ENCODE measurements at regions not wholly inside any gene's neighbourhood (a gene's known extent, or its start where the extent isn't known, plus 50 kb on each side); places are given as distances from the start of the nearest gene placed in this dataset.

- no peak for TF ChIP-seq POLR2A (IDR thresholded peaks at IDR 0.05)
- no peak for TF ChIP-seq CTCF (IDR thresholded peaks at IDR 0.05)
- Histone ChIP-seq H3K9me3 (replicated peaks in 1 of 3) (no peaks in the 10 kb centered on the region), H3K4me1 (replicated peaks in 1 of 2) (no peaks in the 10 kb centered on the region), H3K27me3 (no peaks in the 10 kb centered on the region), H3K27ac (no peak overlapping the region), H3K4me3 (no peak overlapping the region), H3K36me3 (replicated peaks in 1 of 2) (no peaks in the 10 kb centered on the region)
- DNase-seq = peak in 1 of 7 donors; percentile 2
- intact Hi-C loops (cut with DNase I) = no loop called here
- 41 to 61% (median 54%) methylated on average over 2 of the region's 2 CpGs for WGBS, 4 donors
Observed at GRCh38 chr5:131068893-131069643, 96.0 kb downstream of the HINT1 start.

GRCh38 chr5:131068076-131068475, 97.0 kb downstream of the HINT1 start:
- DNase-seq = no peak
- H3K36me3 ChIP-seq (replicated peaks in 1 of 2) = no peaks in the 10 kb centered on the region
- no peaks in the 10 kb centered on the region for H3K4me1 ChIP-seq (replicated peaks in 1 of 2)
- TF ChIP-seq CTCF (IDR thresholded peaks at IDR 0.05) = no peak
- TF ChIP-seq POLR2A (IDR thresholded peaks at IDR 0.05) = no peak
- H3K9me3 ChIP-seq (replicated peaks in 1 of 3) = no peaks in the 10 kb centered on the region
- H3K27ac ChIP-seq = no peak overlapping the region
- H3K4me3 ChIP-seq = no peak overlapping the region
- H3K27me3 ChIP-seq = no peaks in the 10 kb centered on the region
- 78 to 85% (median 82%) methylated on average over 3 of the region's 3 CpGs for WGBS, 4 donors
- intact Hi-C loops (cut with DNase I) = no loop called here

GRCh38 chr5:131067636-131068035, 97.4 kb downstream of the HINT1 start:
- 56 to 78% (median 66%) methylated on average over 2 of the region's 2 CpGs for WGBS, 4 donors
- no peak for DNase-seq
- H3K36me3 ChIP-seq (replicated peaks in 1 of 2) = no peaks in the 10 kb centered on the region
- intact Hi-C loops (cut with DNase I) = no loop called here
- H3K27me3 ChIP-seq = no peaks in the 10 kb centered on the region
- H3K27ac ChIP-seq = no peak overlapping the region
- no peak overlapping the region for H3K4me3 ChIP-seq
- no peak for TF ChIP-seq CTCF (IDR thresholded peaks at IDR 0.05)
- no peak for TF ChIP-seq POLR2A (IDR thresholded peaks at IDR 0.05)
- H3K4me1 ChIP-seq (replicated peaks in 1 of 2) = no peaks in the 10 kb centered on the region
- no peaks in the 10 kb centered on the region for H3K9me3 ChIP-seq (replicated peaks in 1 of 3)

GRCh38 chr5:131064669-131065371, 100.2 kb downstream of the HINT1 start:
- no peak for TF ChIP-seq POLR2A (IDR thresholded peaks at IDR 0.05)
- TF ChIP-seq CTCF (IDR thresholded peaks at IDR 0.05) = no peak
- intact Hi-C loops (cut with DNase I) = no loop called here
- Histone ChIP-seq H3K27ac (no peak overlapping the region), H3K27me3 (no peaks in the 10 kb centered on the region), H3K4me3 (no peak overlapping the region), H3K36me3 (replicated peaks in 1 of 2) (no peaks in the 10 kb centered on the region), H3K4me1 (replicated peaks in 1 of 2) (no peaks in the 10 kb centered on the region), H3K9me3 (replicated peaks in 1 of 3) (no peaks in the 10 kb centered on the region)
- DNase-seq = no peak
